CD4-positive, alpha-beta T cell treated with Interleukin-4 for 1 hour (primary cell): ENCODE measurements at regions not wholly inside any gene's neighbourhood (a gene's known extent, or its start where the extent isn't known, plus 50 kb on each side); places are given as distances from the start of the nearest gene placed in this dataset.

Experiments
- DNase-seq, 2 donors: peaks; one replicate each; pipeline ENCODE4 v3.0.0-alpha.2; 2020 to 2022

DNA sequence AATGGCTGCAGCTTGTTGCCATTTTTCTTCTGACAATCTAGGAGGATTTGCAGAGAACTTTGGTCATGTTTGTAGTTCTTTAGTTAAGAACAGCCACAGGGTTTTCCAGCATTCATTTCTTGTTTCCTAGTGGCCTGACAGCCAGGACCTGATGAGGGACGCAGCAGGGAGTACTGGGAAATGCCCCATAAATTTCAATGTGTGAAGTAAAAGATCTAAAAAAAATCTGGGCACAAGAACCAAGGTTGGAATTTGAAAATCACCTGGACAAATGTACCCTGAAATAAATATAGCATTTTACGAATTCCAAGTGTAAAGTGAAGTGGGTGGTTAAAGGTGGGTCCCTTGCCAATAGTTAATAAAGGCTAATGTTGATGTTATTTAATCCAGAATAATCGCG is 195.0 kb downstream of the ZIC1 start:
- DNase-seq = no peak

DNA sequence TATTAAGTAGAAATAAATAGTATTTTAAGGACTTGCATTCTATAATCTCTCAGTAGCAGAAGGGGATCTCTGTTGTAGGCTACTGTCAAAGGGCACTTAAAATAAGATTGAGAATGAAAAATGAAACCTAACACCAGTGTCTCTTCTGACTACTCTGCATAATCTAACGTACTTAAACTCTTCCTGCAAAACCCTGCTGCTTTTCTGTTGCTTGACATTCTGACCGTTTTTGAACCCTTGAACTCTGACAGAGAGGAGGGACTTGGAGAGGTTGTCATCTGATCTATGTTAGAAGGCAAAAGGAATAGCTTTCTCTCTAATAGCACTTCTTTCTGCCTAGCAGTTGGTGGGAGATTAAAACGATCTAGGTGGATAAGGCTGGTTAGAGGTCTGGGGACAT is 204.6 kb downstream of the ZIC1 start:
- DNase-seq = no peak

DNA sequence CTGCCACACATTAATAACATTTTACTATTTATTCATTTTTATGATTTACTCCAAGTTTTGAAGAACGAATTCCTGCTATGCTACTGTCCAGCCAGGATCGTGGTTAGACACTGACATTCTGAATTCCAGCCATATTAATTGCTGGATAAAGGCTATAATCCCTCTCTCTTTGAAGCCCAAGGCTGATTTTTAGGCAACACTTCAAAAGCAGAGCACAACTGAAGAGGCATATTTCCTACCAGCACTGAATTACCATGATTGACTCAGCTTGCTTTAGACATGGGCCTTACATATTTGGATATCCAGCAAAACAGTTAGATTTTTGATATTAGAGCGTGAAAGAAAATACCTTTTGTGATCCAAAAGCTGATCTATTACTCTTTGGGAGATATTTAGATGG is 205.0 kb downstream of the ZIC1 start:
- no peak for DNase-seq

DNA sequence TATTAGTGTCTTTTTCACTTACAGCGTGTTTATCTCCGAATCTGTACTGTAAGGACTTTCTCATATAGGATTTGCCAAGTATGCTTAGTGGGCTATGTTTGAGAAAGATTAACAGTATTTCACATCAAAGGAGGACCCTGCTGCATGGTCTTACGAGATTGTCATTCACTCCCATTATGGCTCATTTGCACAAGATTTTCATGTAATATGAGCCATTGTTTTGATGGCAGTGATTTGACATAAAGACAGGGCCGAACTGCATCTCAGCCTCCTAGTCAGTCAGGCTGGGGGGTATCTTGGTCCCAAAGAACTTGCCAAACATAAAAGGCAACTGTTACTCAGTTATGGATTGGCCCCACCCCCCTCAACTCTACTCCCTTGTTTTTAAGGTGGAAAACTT is 205.9 kb downstream of the ZIC1 start:
- DNase-seq = no peak

DNA sequence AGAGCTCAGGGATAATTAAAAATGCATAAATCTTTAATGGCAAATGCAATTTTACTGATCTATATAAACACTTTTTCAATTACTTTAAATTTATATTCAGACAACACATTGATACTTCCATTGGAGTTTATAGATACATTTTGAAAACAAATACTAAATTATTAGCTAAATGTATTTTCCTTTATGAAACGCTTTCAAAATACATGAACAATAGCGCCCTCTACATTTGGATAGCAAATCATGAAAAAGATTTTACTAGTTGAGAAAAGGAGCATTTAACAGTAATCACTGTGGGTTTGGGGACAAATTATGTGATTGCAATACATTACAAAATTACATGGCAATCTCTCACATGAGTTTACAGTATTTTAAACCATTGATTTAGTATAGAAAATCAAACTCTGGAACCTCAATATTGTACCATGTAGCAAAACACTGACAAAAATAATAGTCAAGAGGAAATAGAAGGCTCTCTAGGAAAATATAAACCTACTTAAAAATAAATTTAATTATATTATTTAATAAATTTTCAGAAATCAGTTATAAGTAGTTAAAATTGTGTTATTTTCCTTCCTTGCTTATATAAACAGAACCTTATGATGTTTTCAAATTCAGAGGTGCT is 207.9 kb downstream of the ZIC1 start:
- no peak for DNase-seq

- DNase-seq = no peak
These were observed 209.5 kb downstream of the ZIC1 start for GRCh38 chr3:147618691-147619090.

DNA sequence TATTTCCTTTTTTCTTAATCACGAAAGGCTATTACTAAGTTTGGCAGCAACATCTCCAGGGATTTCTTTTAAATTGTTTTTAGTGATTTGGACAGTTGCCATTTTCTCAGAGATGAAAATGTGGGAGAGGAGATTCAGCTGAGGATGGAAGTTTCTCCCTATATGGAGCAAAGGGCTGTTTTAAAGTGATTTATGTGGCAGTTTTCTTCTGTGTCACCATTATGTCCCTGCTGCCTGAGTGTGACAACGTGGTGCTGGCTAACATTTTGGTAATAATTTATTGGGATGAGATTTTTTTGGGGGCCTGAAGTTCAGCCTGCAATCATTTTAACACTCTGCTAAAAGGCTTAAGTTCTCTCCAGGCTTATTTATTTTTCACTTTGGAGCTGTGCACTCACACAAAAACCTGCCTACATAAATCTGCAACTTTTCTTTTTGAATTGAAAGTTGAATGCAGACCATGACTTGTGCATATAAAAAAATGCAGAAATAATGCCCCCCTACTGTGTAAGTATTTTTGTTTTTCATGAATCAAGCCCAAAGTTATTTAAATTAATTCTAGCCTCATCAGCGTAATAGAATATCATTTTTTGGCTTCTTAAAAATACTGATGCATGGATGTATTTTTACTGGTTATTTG is 210.9 kb downstream of the ZIC1 start:
- no peak for DNase-seq

- DNase-seq = no peak
These were observed 211.7 kb downstream of the ZIC1 start for GRCh38 chr3:147620906-147621305.

DNA sequence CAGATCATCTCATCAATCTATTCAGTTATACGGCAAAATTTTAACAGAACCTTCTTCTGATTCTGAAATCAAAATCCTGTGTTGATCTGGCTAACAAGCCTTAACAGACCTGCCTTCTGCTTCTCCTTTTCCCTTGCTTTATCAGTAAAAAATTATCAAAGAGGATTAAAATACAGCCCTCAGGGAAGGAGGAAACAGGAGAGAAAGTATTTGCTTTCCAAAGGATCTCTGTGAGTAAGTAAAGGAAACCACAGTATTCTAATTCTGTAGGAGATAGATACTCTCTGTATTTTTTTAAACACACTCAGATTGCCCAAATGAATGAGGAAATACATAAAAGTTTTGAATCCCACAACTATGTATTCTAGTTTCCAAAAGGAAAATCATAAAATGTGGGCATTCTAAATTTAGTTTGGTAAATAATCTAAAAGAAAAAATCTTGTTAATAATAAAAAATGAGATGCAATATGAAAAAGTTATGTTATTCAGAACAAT is 221.8 kb downstream of the ZIC1 start:
- no peak for DNase-seq

DNA sequence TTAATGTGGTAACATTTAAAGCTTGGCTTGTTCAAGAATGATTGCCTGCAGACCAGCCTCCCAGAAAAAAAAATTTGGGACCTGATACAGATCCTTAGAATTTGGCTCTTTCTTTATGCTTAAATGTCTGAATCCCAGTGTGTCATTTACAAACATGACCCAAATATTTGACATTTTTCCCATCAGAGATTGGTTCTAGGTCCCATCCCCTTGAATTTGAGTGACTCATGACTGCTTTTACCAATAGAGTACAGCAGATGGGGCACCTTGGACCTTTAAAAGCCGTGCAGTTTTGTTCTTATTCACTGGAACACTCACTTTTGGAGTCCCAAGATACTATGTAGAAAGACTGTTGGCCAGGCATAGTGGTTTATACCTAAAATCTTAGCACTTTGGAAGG is 231.6 kb downstream of the ZIC1 start:
- no peak for DNase-seq

DNA sequence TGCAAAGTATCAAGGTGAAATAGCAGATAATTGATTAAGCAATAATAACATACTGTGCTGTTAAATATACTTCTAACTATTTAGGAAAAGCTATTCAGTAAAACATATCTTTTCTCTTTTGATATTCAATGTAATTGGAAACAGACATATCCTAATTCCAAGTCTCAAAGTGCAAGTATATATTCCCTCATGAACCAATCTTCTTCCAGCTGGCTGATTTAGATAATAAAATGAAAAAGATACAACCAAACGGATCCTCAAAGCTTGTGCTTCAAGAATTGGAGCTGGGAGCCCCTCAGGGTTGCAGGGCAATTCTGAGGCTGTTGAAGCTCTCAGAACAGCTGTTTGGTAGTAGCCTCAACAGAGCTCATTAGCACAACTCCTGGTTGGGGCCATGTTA is 236.6 kb downstream of the ZIC1 start:
- DNase-seq = no peak

- DNase-seq = no peak
These were observed 240.3 kb downstream of the ZIC1 start for GRCh38 chr3:147649475-147649874.

DNA sequence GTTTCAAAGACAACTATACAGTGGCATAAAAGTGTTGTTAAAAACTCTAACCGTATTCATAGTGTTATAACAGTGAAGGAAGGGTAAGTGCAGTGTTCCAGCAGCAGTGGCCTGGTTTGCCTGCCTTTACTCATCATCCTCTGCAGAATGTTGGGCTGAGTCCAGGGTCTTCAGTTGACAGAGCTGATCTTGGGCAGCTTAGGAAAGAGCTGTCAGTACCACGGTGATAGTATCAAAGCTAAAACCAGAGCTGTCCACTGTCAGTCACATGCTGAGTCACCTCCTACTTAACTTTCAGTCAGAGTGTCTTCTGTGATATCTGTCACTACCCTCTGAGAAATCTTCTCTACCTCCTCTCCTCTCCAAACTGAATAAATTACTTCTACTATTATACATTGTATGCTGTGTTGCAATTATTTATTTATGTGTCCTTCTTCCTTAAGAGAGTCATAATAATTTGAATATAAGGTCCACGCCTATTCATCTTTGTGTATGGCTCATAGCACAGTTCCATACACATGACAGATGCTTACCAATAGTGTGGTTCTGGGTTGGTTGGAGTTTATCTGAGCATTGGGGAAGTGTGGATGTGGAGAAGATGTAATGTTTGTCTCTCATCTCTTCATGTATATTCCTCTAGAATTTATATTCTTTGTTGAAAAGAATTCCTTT is 242.1 kb downstream of the ZIC1 start:
- DNase-seq = no peak

- DNase-seq = no peak
These were observed 243.6 kb downstream of the ZIC1 start for GRCh38 chr3:147652651-147653366.

GRCh38 chr3:147653367-147653923 is 244.3 kb downstream of the ZIC1 start:
- DNase-seq = no peak

DNA sequence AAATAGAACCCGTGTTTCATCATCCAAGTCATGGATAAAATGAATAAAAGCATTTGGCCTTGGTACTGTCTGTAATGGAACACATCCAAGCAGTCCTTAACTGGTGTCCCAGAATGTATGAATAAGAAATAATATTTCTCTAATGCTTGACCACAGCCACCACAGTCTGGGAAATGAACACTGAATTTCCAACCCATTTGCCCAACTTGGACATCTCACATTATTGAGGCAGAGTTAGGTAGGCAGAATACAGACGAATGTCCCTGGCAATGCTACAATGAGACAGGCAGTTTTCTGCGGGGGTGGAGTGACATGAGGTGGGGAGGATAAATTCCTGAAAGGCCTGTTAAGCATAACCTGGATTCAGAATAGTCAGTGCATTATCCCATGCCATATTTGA is 245.7 kb downstream of the ZIC1 start:
- no peak for DNase-seq

- no peak for DNase-seq
These were observed 246.1 kb downstream of the ZIC1 start for GRCh38 chr3:147655236-147655635.

DNA sequence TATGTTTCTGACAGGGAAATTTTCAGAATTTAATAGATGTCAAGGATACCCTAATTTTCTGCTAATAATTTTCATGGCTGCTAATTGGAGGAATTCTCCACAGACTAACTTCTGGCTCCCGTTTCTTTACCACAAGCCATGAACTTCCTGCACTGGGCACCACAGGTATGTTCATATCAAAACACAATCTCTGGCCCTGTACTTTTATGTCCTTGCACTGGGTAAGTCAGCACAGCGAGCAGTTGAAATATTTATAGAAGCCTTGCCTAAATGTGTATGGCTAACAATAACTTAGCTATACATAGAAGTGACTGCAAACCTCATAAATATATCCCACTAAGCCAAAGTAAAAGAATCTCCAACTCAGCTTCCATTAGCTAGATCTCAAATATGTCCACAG is 246.9 kb downstream of the ZIC1 start:
- no peak for DNase-seq

DNA sequence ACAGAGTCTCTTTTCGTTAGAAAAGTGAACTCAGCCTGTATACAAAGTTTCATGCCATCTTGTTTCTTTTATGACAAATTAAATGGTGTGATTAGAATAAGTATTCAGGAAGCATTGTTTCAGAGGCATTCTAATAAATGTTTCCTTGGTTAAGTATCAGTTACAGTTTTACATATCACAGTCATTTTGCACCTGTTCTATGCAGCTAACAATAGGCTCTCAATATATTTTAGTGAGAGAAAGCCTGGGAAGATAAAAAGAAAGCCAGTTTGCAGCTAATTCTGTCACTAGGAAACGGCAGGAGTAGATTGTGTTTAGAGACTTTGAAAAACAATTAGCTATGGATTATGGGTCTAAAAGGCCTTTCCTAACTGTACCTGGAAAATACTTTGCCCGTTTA is 252.8 kb downstream of the ZIC1 start:
- no peak for DNase-seq

DNA sequence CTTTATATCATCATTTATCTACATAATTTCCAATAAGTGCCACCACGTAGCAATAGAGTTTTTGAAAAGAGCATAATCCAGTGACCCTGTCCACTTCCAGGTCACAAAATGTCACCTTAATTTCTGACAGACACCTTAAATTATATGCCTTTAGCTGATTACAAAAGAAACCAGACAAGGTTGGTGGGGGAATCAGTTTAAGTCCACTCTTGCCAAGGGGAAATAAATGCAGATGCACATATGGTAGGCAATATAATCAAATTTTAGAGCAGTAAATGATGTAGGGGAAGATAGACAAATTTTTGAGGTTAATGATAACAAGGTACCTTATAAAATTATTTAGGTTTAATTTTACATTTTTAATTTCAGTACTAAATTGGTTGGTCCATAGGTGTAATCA is 253.5 kb downstream of the ZIC1 start:
- DNase-seq = no peak

DNA sequence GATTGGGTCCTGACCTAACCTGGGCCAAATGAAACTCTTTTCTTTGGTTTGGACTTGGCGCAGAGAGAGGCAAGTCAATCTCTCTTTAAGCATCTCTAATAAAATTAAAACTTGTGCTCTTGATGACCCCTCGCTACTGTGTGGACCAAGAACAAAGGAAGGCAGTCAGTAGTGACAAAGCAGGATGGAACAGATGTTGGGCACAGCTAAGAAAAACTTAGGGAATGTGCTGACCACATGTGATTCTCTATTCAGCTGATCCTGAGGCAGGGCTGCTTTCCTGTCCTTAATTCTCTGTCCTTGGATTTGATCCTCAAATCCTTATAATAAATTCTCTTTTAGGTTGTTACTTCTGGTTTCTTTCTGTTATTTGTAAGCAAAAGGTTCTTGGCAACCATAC is 259.9 kb downstream of the ZIC1 start:
- DNase-seq = no peak

GRCh38 chr3:147672035-147672434 is 262.9 kb downstream of the ZIC1 start:
- DNase-seq = no peak

GRCh38 chr3:147672436-147672835 is 263.3 kb downstream of the ZIC1 start:
- no peak for DNase-seq
